GM23338 (cell line): ENCODE measurements at regions not wholly inside any gene's neighbourhood (a gene's known extent, or its start where the extent isn't known, plus 50 kb on each side); places are given as distances from the start of the nearest gene placed in this dataset.

Experiments
- CREB1 ChIP-seq: fragments of 250-450 bp; sonication (Bioruptor Pico); IDR thresholded peaks from 2 replicates; pipeline ENCODE4 v1.5.0; 2020; ENCODE audit warnings: low read depth, mild to moderate bottlenecking, moderate library complexity
- CTCF ChIP-seq, 2 experiments: fragments of 200-600 bp in 1 of 2; sonication (generic) in 1 of 2; conservative IDR thresholded peaks; 2 replicates each; pipeline versions ENCODE4 v1.5.1 to v1.6.1; 2016 to 2017; ENCODE audit warnings: antibody characterized with exemption in 2 of 2, low read depth in 2 of 2, mild to moderate bottlenecking in 2 of 2, moderate library complexity in 1 of 2
- EZH2 ChIP-seq: fragments of 200-600 bp; sonication (generic); IDR thresholded peaks from one replicate; pipeline ENCODE4 v1.8.0; 2017; ENCODE audit warnings: antibody characterized with exemption, mild to moderate bottlenecking, low read depth; ENCODE audit not compliant: unreplicated experiment
- EZH2phosphoT487 ChIP-seq: fragments of 200-600 bp; sonication (generic); IDR thresholded peaks from one replicate; pipeline ENCODE4 v1.8.1; 2018; ENCODE audit warnings: antibody characterized with exemption; ENCODE audit not compliant: unreplicated experiment
- JUNB ChIP-seq: IDR thresholded peaks from one replicate; pipeline ENCODE4 v1.6.1; 2016; ENCODE audit warnings: antibody characterized with exemption; ENCODE audit not compliant: unreplicated experiment
- NANOG ChIP-seq: IDR thresholded peaks from 2 replicates; pipeline ENCODE4 v1.6.1; 2016; ENCODE audit warnings: antibody characterized with exemption, borderline replicate concordance
- POLR2AphosphoS5 ChIP-seq: IDR thresholded peaks from 2 replicates; pipeline ENCODE4 v1.6.1; 2016; ENCODE audit warnings: antibody characterized with exemption, low read depth
- REST ChIP-seq: IDR thresholded peaks from one replicate; pipeline ENCODE4 v1.6.1; 2018; ENCODE audit warnings: antibody characterized with exemption; ENCODE audit not compliant: unreplicated experiment
- STAT1 ChIP-seq: IDR thresholded peaks from one replicate; pipeline ENCODE4 v1.6.1; 2016; ENCODE audit warnings: antibody characterized with exemption; ENCODE audit not compliant: unreplicated experiment
- ZNF114 ChIP-seq: fragments of 250-450 bp; sonication (Bioruptor Pico); IDR thresholded peaks from 2 replicates; pipeline ENCODE4 v1.5.0; 2020; ENCODE audit warnings: mild to moderate bottlenecking, moderate library complexity
- ZNF331 ChIP-seq: fragments of 250-450 bp; sonication (Bioruptor Pico); IDR thresholded peaks from 2 replicates; pipeline ENCODE4 v1.5.0; 2020; ENCODE audit warnings: low read depth, mild to moderate bottlenecking, moderate library complexity
- ZNF462 ChIP-seq: fragments of 250-450 bp; sonication (Bioruptor Pico); IDR thresholded peaks from 2 replicates; pipeline ENCODE4 v1.5.0; 2020; ENCODE audit warnings: mild to moderate bottlenecking, moderate library complexity
- TF ChIP-seq, protein P1 (sequence below): IDR thresholded peaks from 2 replicates; pipeline ENCODE4 v1.6.1; 2016; ENCODE audit warnings: antibody characterized with exemption

GRCh38 chr16:49200223-49200820 lies 81.3 kb downstream of the CBLN1 start:
- TF ChIP-seq CTCF (conservative IDR thresholded peaks at IDR 0.05; ENCODE audit: low read depth in 2 of 2) (no peak), EZH2 (no peak), EZH2phosphoT487 (no peak), JUNB (no peak), REST (no peak), POLR2AphosphoS5 (no peak), NANOG (no peak), ZNF462 (no peak), ZNF114 (CRISPR knock-in tag) (no peak), STAT1 (no peak), ZNF331 (CRISPR knock-in tag) (no peak), CREB1 (CRISPR knock-in tag) (no peak)
- TF ChIP-seq, protein P1, sequence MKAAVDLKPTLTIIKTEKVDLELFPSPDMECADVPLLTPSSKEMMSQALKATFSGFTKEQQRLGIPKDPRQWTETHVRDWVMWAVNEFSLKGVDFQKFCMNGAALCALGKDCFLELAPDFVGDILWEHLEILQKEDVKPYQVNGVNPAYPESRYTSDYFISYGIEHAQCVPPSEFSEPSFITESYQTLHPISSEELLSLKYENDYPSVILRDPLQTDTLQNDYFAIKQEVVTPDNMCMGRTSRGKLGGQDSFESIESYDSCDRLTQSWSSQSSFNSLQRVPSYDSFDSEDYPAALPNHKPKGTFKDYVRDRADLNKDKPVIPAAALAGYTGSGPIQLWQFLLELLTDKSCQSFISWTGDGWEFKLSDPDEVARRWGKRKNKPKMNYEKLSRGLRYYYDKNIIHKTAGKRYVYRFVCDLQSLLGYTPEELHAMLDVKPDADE = no peak
